Neural cell (in vitro differentiated cells): ENCODE measurements at regions not wholly inside any gene's neighbourhood (a gene's known extent, or its start where the extent isn't known, plus 50 kb on each side); places are given as distances from the start of the nearest gene placed in this dataset.
A peak's percentile ranks its signal among the peaks of the same experiment; 100 is the strongest.

Experiments used
- H2AFZ ChIP-seq: fragments of 200-600, 300-800 bp; sonication (generic), shearing (Covaris generic); 2 replicates; pipeline ENCODE4 v1.6.0; 2014; ENCODE audit warnings: low read depth, mild to moderate bottlenecking, antibody characterized with exemption, low read length, moderate library complexity
- H3F3A ChIP-seq: fragments of 200-600 bp; shearing (Covaris generic); 2 replicates; pipeline ENCODE4 v1.6.1; 2016; ENCODE audit warnings: mild to moderate bottlenecking, moderate library complexity, mixed read lengths, antibody characterized with exemption, low read length; ENCODE audit not compliant: insufficient read depth, poor library complexity, severe bottlenecking
- H3K27ac ChIP-seq: fragments of 200-600, 300-800 bp; sonication (generic), shearing (Covaris generic); 2 replicates; pipeline ENCODE4 v1.5.1; 2014; ENCODE audit warnings: mild to moderate bottlenecking, low read length, moderate library complexity
- H3K27me3 ChIP-seq: fragments of 300-800, 200-600 bp; sonication (generic), shearing (Covaris generic); 2 replicates; pipeline ENCODE4 v1.6.0; 2014; ENCODE audit warnings: mild to moderate bottlenecking, low read depth, low read length, moderate library complexity; ENCODE audit not compliant: insufficient read depth
- H3K36me3 ChIP-seq: fragments of 300-800, 200-600 bp; sonication (generic), shearing (Covaris generic); 2 replicates; pipeline ENCODE4 v1.5.1; 2014; ENCODE audit warnings: mild to moderate bottlenecking, antibody characterized with exemption, low read length, moderate library complexity; ENCODE audit not compliant: insufficient read depth
- H3K4me2 ChIP-seq: fragments of 300-800, 200-600 bp; sonication (generic), shearing (Covaris generic); 2 replicates; pipeline ENCODE4 v1.6.0; 2014; ENCODE audit warnings: mild to moderate bottlenecking, low read length
- H3K4me3 ChIP-seq: fragments of 300-800, 200-600 bp; sonication (generic), shearing (Covaris generic); 2 replicates; pipeline ENCODE4 v1.5.1; 2014; ENCODE audit warnings: mild to moderate bottlenecking, low read length, moderate library complexity
- H3K79me2 ChIP-seq: fragments of 200-600 bp; shearing (Covaris generic); replicated peaks from 2 replicates; pipeline ENCODE4 v1.6.0; 2014; ENCODE audit warnings: mild to moderate bottlenecking, low read length, moderate library complexity; ENCODE audit not compliant: insufficient read depth
- H3K9ac ChIP-seq: fragments of 300-800, 200-600 bp; sonication (generic), shearing (Covaris generic); 2 replicates; pipeline ENCODE4 v1.6.1; 2016; ENCODE audit warnings: mild to moderate bottlenecking, low read length, mixed read lengths
- H3K9me2 ChIP-seq: fragments of 200-600 bp; shearing (Covaris generic); 2 replicates; pipeline ENCODE4 v1.6.1; 2016; ENCODE audit warnings: mild to moderate bottlenecking, low read length, mixed read lengths; ENCODE audit not compliant: insufficient read depth
- H3K9me3 ChIP-seq: fragments of 200-600, 300-800 bp; sonication (generic), shearing (Covaris generic); 2 replicates; pipeline ENCODE4 v1.6.1; 2016; ENCODE audit warnings: mild to moderate bottlenecking, mixed run types, low read length, moderate library complexity, mixed read lengths
- H4K20me1 ChIP-seq: fragments of 200-600 bp; shearing (Covaris generic); 2 replicates; pipeline ENCODE4 v1.6.1; 2016; ENCODE audit warnings: mild to moderate bottlenecking, mixed run types; ENCODE audit not compliant: insufficient read depth
- CTCF ChIP-seq: fragments of 450-650 bp; IDR thresholded peaks from 2 replicates; pipeline ENCODE4 v1.5.1; 2014; ENCODE audit warnings: antibody characterized with exemption, mild to moderate bottlenecking, moderate library complexity; ENCODE audit not compliant: poor library complexity, severe bottlenecking
- EP300 ChIP-seq: fragments of 450-650 bp; conservative IDR thresholded peaks from 2 replicates; pipeline ENCODE4 v1.6.1; 2014; ENCODE audit warnings: antibody characterized with exemption, mild to moderate bottlenecking, moderate library complexity; ENCODE audit not compliant: poor library complexity, severe bottlenecking
- EZH2 ChIP-seq: fragments of 200-600, 300-800 bp; shearing (Covaris generic), sonication (generic); IDR thresholded peaks from 2 replicates; pipeline ENCODE4 v1.6.1; 2014; ENCODE audit warnings: antibody characterized with exemption, low read length, borderline replicate concordance, mild to moderate bottlenecking; ENCODE audit not compliant: insufficient read depth, poor library complexity, severe bottlenecking
- MXI1 ChIP-seq: fragments of 450-650 bp; conservative IDR thresholded peaks from 2 replicates; pipeline ENCODE4 v1.6.1; 2014; ENCODE audit warnings: antibody characterized with exemption, mild to moderate bottlenecking; ENCODE audit not compliant: poor library complexity, severe bottlenecking
- POLR2AphosphoS5 ChIP-seq: IDR thresholded peaks from 2 replicates; pipeline ENCODE4 v1.6.1; 2012
- RAD21 ChIP-seq: fragments of 450-650 bp; conservative IDR thresholded peaks from 2 replicates; pipeline ENCODE4 v1.6.1; 2014; ENCODE audit warnings: antibody characterized with exemption, mild to moderate bottlenecking, moderate library complexity
- REST ChIP-seq: IDR thresholded peaks from 2 replicates; pipeline ENCODE4 v1.6.1; 2012; ENCODE audit warnings: borderline replicate concordance
- SMC3 ChIP-seq: fragments of 450-650 bp; conservative IDR thresholded peaks from 2 replicates; pipeline ENCODE4 v1.6.1; 2014; ENCODE audit warnings: antibody characterized with exemption, mild to moderate bottlenecking, moderate library complexity; ENCODE audit not compliant: poor library complexity
- TAF1 ChIP-seq: IDR thresholded peaks from 2 replicates; pipeline ENCODE4 v1.6.1; 2012; ENCODE audit warnings: low read depth

DNA sequence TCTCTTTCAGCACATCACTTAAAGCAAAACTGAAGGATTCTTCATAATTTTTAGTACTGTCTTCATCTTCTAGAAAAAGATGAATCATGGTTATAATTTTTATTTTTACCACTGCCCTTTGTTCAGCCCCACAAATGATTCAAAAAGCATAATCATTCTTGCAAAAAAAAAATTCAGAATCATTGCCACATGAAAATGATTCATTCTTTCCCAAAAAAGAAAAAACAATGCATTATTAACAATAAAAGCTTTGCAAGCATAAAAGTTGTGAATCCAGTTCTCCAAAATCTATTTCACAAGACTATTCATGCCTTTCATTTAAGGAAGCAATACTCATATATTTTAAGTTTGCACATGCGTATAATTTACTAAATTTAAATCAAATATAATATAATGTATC, 204.8 kb downstream of the RBM43 start:
- Histone ChIP-seq H3K9ac (no peak overlapping the region), H3K9me3 (no peaks in the 10 kb centered on the region), H3K36me3 (no peaks in the 10 kb centered on the region), H3K9me2 (no peaks in the 10 kb centered on the region), H4K20me1 (no peaks in the 10 kb centered on the region), H3K27ac (no peak overlapping the region), H3F3A (peaks cover 3% of the 10 kb centered on the region), H3K27me3 (no peaks in the 10 kb centered on the region), H2AFZ (no peak overlapping the region), H3K4me2 (no peak overlapping the region), H3K4me3 (no peak overlapping the region), H3K79me2 (no peaks in the 10 kb centered on the region)
- TF ChIP-seq EZH2 (no peak), EP300 (no peak), MXI1 (no peak), SMC3 (no peak), CTCF (no peak), TAF1 (no peak), POLR2AphosphoS5 (no peak), RAD21 (no peak), REST (no peak)

DNA sequence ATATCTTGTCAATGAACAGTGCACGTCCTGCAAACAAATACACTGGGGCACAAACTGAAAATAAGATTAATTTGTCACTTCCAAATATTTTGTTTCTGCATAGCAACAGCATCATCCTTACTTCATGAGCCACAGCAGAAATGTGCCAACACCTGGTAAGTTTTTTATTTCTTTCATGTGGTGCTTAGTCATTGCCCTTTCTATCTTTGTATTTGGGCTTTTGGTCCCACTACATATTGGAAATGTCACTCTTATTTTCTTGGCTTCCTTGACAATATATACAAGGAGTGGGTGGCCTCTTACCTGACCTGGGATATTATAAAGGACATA, 208.0 kb downstream of the RBM43 start:
- Histone ChIP-seq H3K9me2 (no peaks in the 10 kb centered on the region), H3K79me2 (no peaks in the 10 kb centered on the region), H3K9me3 (no peaks in the 10 kb centered on the region), H3K27ac (peak overlapping the region; percentile 58), H4K20me1 (no peaks in the 10 kb centered on the region), H3K9ac (no peak overlapping the region), H2AFZ (no peak overlapping the region), H3K4me3 (no peak overlapping the region), H3K4me2 (no peak overlapping the region), H3K36me3 (no peaks in the 10 kb centered on the region), H3K27me3 (no peaks in the 10 kb centered on the region), H3F3A (peaks cover 3% of the 10 kb centered on the region)
- TF ChIP-seq MXI1 (no peak), SMC3 (no peak), CTCF (no peak), RAD21 (no peak), POLR2AphosphoS5 (no peak), TAF1 (no peak), EZH2 (no peak), REST (no peak), EP300 (no peak)
